Activated T-cell treated with anti-CD3 and anti-CD28 coated beads for 4 hours (primary cell): ENCODE measurements at regions not wholly inside any gene's neighbourhood (a gene's known extent, or its start where the extent isn't known, plus 50 kb on each side); places are given as distances from the start of the nearest gene placed in this dataset.
A peak's percentile ranks its signal among the peaks of the same experiment; 100 is the strongest.
"Not testable (repeated sequence)": the region's sequence is repeated elsewhere in the genome, so short reads cannot be mapped to it uniquely, and the experiment has no call there.

Source experiments
- DNase-seq: peaks from one replicate; pipeline ENCODE4 v3.0.0-alpha.2; 2020

GRCh38 chr17:65360961-65361552, 200.4 kb downstream of the AXIN2 start:
- DNase-seq = no peak

GRCh38 chr17:65359016-65359415, 202.4 kb downstream of the AXIN2 start:
- no peak for DNase-seq

GRCh38 chr17:65356536-65356935, 204.9 kb downstream of the AXIN2 start:
- no peak for DNase-seq

GRCh38 chr17:65355246-65355645, 206.2 kb downstream of the AXIN2 start:
- DNase-seq = no peak

- DNase-seq = no peak
Measured at GRCh38 chr17:65349916-65350315, 211.5 kb downstream of the AXIN2 start.

GRCh38 chr17:65346166-65346565, 209.0 kb downstream of the RGS9 start:
- DNase-seq = no peak

- DNase-seq = peak; percentile 28
Measured at GRCh38 chr17:65345261-65346005, 208.3 kb downstream of the RGS9 start.

- DNase-seq = no peak
Measured at GRCh38 chr17:65340401-65340800, 203.2 kb downstream of the RGS9 start.

- no peak for DNase-seq
Measured at GRCh38 chr17:65334406-65334805, 197.2 kb downstream of the RGS9 start.

GRCh38 chr17:65332779-65333178, 195.6 kb downstream of the RGS9 start:
- no peak for DNase-seq

GRCh38 chr17:65332375-65332774, 195.2 kb downstream of the RGS9 start:
- no peak for DNase-seq

GRCh38 chr17:65328567-65328966, 191.4 kb downstream of the RGS9 start:
- no peak for DNase-seq

GRCh38 chr17:65324611-65325342, 187.6 kb downstream of the RGS9 start:
- DNase-seq = no peak

GRCh38 chr17:65323049-65323448, 185.9 kb downstream of the RGS9 start:
- DNase-seq = no peak

GRCh38 chr17:65320820-65321219, 183.7 kb downstream of the RGS9 start:
- DNase-seq = no peak

- DNase-seq = no peak
Measured at GRCh38 chr17:65314212-65314611, 177.0 kb downstream of the RGS9 start.

- no peak for DNase-seq
Measured at GRCh38 chr17:65312718-65313377, 175.7 kb downstream of the RGS9 start.

- no peak for DNase-seq
Measured at GRCh38 chr17:65311261-65311660, 174.1 kb downstream of the RGS9 start.

- DNase-seq = no peak
Measured at GRCh38 chr17:65307961-65308316, 170.8 kb downstream of the RGS9 start.

GRCh38 chr17:65307081-65307960, 170.2 kb downstream of the RGS9 start:
- DNase-seq = no peak

GRCh38 chr17:65305778-65306177, 168.6 kb downstream of the RGS9 start:
- no peak for DNase-seq

- DNase-seq = no peak
Measured at GRCh38 chr17:65305116-65305515, 167.9 kb downstream of the RGS9 start.

GRCh38 chr17:65301882-65302281, 164.7 kb downstream of the RGS9 start:
- DNase-seq = not testable (repeated sequence)
